GM19043 (cell line): ENCODE measurements at regions not wholly inside any gene's neighbourhood (a gene's known extent, or its start where the extent isn't known, plus 50 kb on each side); places are given as distances from the start of the nearest gene placed in this dataset.

Experiments used
- ATAC-seq: cut with Tn5 transposase; IDR thresholded peaks from one replicate; pipeline ENCODE4 v1.9.1; 2021; ENCODE audit warnings: low read depth; ENCODE audit not compliant: unreplicated experiment

- no peak for ATAC-seq
Measured at GRCh38 chr7:131967216-131967730, 410.8 kb upstream of the PODXL start.

- no peak for ATAC-seq
Measured at GRCh38 chr7:131964203-131964602, 407.8 kb upstream of the PODXL start.

- ATAC-seq = no peak
Measured at GRCh38 chr7:131961054-131961680, 404.7 kb upstream of the PODXL start.

GRCh38 chr7:131959106-131959812 is 402.8 kb upstream of the PODXL start:
- ATAC-seq = no peak

GRCh38 chr7:131957338-131958020 is 401.1 kb upstream of the PODXL start:
- no peak for ATAC-seq

- ATAC-seq = no peak
Measured at GRCh38 chr7:131956864-131957263, 400.4 kb upstream of the PODXL start.

- no peak for ATAC-seq
Measured at GRCh38 chr7:131955679-131956078, 399.3 kb upstream of the PODXL start.

- ATAC-seq = no peak
Measured at GRCh38 chr7:131953184-131953583, 396.8 kb upstream of the PODXL start.

GRCh38 chr7:131952365-131952764 is 395.9 kb upstream of the PODXL start:
- no peak for ATAC-seq

GRCh38 chr7:131950758-131951157 is 394.3 kb upstream of the PODXL start:
- ATAC-seq = no peak

- no peak for ATAC-seq
Measured at GRCh38 chr7:131949659-131950058, 393.2 kb upstream of the PODXL start.

GRCh38 chr7:131948434-131949053 is 392.1 kb upstream of the PODXL start:
- ATAC-seq = no peak

GRCh38 chr7:131947661-131948060 is 391.2 kb upstream of the PODXL start:
- ATAC-seq = no peak

- ATAC-seq = no peak
Measured at GRCh38 chr7:131945957-131946544, 389.6 kb upstream of the PODXL start.

GRCh38 chr7:131945313-131945911 is 389.0 kb upstream of the PODXL start:
- ATAC-seq = peak; percentile 71

- ATAC-seq = no peak
Measured at GRCh38 chr7:131944556-131945069, 388.2 kb upstream of the PODXL start.

- ATAC-seq = no peak
Measured at GRCh38 chr7:131943646-131944045, 387.2 kb upstream of the PODXL start.

GRCh38 chr7:131943211-131943610 is 386.8 kb upstream of the PODXL start:
- ATAC-seq = no peak

- no peak for ATAC-seq
Measured at GRCh38 chr7:131942287-131943150, 386.1 kb upstream of the PODXL start.
